Vagina (tissue), 2 donors: ENCODE measurements at regions not wholly inside any gene's neighbourhood (a gene's known extent, or its start where the extent isn't known, plus 50 kb on each side); places are given as distances from the start of the nearest gene placed in this dataset.

Source experiments
- POLR2A ChIP-seq, 2 donors: fragments of 450-650 bp; IDR thresholded peaks; one replicate each; pipeline ENCODE4 v1.6.1; 2017; ENCODE audit warnings: antibody characterized with exemption in 2 of 2, mild to moderate bottlenecking in 2 of 2, moderate library complexity in 2 of 2
- POLR2AphosphoS5 ChIP-seq, 2 donors: sonication (generic); formaldehyde crosslinking; IDR thresholded peaks; one replicate each; pipeline ENCODE4 v1.9.0; 2017; ENCODE audit warnings: antibody characterized with exemption in 2 of 2, mild to moderate bottlenecking in 2 of 2, low read depth in 1 of 2; ENCODE audit not compliant: insufficient read depth in 1 of 2
- TF ChIP-seq, protein P1 (sequence below), 3 experiments: fragments of 450-650 bp in 2 of 3; fragments of 200-600 bp in 1 of 3; sonication (generic) in 1 of 3; IDR thresholded peaks; one replicate each; pipeline ENCODE4 v1.5.1; 2017 to 2019; ENCODE audit warnings: antibody characterized with exemption in 3 of 3, mild to moderate bottlenecking in 2 of 3, moderate library complexity in 2 of 3

DNA sequence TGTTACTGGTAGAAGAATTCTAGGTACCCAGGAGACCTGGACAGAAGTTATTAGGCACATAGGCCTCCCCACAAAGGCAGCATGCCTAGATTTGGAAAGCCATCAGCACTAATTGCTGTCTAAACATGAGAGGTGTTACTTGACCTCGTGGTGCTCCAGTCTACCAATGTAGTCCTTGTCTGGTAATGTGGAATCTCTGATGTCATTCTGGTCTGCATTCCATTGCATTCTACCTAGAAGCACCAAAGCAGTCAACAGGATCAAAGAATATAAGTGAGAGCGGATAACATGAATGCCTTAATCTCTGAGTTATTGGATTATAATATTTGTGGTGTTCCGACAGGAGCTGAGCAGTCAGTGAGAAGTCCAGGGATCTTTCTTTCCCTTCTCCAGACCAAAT, 175.2 kb downstream of the PSAT1 start:
- TF ChIP-seq POLR2A (IDR thresholded peaks at IDR 0.05) (no peak), POLR2AphosphoS5 (IDR thresholded peaks at IDR 0.05; ENCODE audit: insufficient read depth in 1 of 2, low read depth in 1 of 2) (no peak)
- TF ChIP-seq, protein P1, sequence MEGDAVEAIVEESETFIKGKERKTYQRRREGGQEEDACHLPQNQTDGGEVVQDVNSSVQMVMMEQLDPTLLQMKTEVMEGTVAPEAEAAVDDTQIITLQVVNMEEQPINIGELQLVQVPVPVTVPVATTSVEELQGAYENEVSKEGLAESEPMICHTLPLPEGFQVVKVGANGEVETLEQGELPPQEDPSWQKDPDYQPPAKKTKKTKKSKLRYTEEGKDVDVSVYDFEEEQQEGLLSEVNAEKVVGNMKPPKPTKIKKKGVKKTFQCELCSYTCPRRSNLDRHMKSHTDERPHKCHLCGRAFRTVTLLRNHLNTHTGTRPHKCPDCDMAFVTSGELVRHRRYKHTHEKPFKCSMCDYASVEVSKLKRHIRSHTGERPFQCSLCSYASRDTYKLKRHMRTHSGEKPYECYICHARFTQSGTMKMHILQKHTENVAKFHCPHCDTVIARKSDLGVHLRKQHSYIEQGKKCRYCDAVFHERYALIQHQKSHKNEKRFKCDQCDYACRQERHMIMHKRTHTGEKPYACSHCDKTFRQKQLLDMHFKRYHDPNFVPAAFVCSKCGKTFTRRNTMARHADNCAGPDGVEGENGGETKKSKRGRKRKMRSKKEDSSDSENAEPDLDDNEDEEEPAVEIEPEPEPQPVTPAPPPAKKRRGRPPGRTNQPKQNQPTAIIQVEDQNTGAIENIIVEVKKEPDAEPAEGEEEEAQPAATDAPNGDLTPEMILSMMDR (IDR thresholded peaks at IDR 0.05) = no peak
